Mucosa of descending colon (tissue), 3 donors: ENCODE measurements at regions not wholly inside any gene's neighbourhood (a gene's known extent, or its start where the extent isn't known, plus 50 kb on each side); places are given as distances from the start of the nearest gene placed in this dataset.

ENCODE experiments used
- ATAC-seq: fragments of 200-7000 bp; cut with Tn5 transposase; one replicate; pipeline ENCODE4 v1.9.1; 2020; ENCODE audit warnings: mild to moderate bottlenecking, moderate library complexity
- DNase-seq, 3 donors: peaks; one replicate each; pipeline ENCODE4 v3.0.0-alpha.2; 2020
- H3K36me3 ChIP-seq: fragments of 200-600 bp; one replicate; pipeline ENCODE4 v1.8.0; 2021; ENCODE audit warnings: low read depth, mild to moderate bottlenecking
- H3K4me1 ChIP-seq: fragments of 200-600 bp; one replicate; pipeline ENCODE4 v1.8.0; 2021; ENCODE audit warnings: low read depth, mild to moderate bottlenecking
- H3K4me3 ChIP-seq: fragments of 200-600 bp; one replicate; pipeline ENCODE4 v1.8.0; 2021; ENCODE audit warnings: mild to moderate bottlenecking
- H3K9me3 ChIP-seq: fragments of 200-600 bp; one replicate; pipeline ENCODE4 v1.8.0; 2021; ENCODE audit warnings: mild to moderate bottlenecking
- intact Hi-C, 2 donors: fragments of 100-400 bp; cut with DNase I in 1 of 2; cut with micrococcal nuclease in 1 of 2; formaldehyde crosslinking; loops; one replicate each; pipeline versions ENCODE4 v1.11.0 to v1.11.1; 2022; cut with DNase I, micrococcal nuclease
- TF ChIP-seq, protein P1 (sequence below): fragments of 200-600 bp; IDR thresholded peaks from one replicate; pipeline ENCODE4 v1.8.0; 2022; ENCODE audit warnings: antibody characterized with exemption, mild to moderate bottlenecking
- donor health status: DM: no; HTN: no; CAD: no; lungs with moderate emphysema.
- donor health status: DM: no; HTN: no; CAD: no.
- donor health status: DM: no; HTN: yes; CAD: no.

DNA sequence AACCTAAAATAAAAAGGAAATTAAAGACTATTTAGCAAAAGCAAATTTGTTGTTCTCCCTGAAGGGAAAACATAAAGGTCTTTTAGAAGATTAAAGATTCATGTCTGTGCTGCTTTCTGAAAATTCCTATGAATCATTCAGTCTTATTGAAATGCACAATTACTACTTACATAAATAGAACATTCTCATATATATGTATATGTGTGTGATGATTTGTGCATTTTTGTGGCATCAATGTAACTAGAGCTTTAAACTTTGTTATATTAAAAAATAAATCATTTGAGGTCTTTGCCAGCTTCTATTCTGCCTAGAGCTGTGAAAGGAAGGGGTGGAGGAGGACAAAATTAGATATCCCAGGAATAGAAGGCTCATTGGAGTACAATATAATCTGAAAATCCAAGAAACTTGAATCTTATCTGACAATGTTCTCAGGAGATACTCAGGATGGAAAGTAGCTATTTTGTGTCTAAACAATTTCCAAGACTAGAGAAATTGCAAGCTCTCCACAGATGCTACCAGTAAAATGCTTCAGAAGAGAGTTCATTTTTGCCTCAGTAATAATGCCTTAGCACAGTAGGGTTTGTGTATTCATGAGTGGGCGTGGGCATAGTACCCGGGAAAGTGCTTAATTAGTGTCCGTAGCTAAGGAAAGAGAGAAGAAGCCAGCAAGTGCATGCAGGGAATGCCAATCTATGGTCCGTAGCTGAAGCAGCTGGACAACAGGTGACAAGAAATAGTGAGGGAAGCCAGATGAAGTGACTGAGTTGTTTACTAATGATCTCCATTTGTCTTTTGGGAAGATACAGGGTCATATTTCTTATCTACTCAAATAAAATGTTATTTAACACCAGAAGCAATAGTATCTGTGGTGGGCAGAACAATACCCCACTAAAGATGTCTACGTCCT lies 395.5 kb upstream of the NBEA start:
- H3K9me3 ChIP-seq, result no peaks in the 10 kb centered on the region
- ATAC-seq (no peak), DNase-seq (no peak)
- no peaks in the 10 kb centered on the region for H3K4me1 ChIP-seq
- no peaks in the 10 kb centered on the region for H3K36me3 ChIP-seq
- TF ChIP-seq, protein P1, sequence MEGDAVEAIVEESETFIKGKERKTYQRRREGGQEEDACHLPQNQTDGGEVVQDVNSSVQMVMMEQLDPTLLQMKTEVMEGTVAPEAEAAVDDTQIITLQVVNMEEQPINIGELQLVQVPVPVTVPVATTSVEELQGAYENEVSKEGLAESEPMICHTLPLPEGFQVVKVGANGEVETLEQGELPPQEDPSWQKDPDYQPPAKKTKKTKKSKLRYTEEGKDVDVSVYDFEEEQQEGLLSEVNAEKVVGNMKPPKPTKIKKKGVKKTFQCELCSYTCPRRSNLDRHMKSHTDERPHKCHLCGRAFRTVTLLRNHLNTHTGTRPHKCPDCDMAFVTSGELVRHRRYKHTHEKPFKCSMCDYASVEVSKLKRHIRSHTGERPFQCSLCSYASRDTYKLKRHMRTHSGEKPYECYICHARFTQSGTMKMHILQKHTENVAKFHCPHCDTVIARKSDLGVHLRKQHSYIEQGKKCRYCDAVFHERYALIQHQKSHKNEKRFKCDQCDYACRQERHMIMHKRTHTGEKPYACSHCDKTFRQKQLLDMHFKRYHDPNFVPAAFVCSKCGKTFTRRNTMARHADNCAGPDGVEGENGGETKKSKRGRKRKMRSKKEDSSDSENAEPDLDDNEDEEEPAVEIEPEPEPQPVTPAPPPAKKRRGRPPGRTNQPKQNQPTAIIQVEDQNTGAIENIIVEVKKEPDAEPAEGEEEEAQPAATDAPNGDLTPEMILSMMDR, result no peak
- intact Hi-C loops, result no loop called here
- no peak overlapping the region for H3K4me3 ChIP-seq

DNA sequence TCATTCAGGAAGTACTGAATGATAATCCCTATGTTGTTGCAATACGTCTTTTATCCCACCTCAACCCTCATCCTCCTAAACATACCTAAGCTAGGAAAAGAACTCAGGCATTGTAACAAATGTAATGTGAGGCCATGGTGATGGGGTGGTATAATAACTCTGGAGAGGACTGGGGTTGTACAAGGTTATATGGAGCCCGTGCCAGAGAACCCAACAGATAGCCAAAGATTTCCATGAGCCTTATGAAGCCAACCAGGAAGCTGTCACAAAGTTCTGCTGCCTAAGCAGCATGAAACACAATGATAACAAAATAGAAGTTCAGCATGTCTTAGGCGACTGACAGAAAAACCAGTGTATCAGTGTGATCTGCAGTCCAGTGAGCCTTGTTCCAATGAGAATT lies 394.1 kb upstream of the NBEA start:
- Histone ChIP-seq H3K9me3 (no peaks in the 10 kb centered on the region), H3K4me3 (no peak overlapping the region), H3K36me3 (no peaks in the 10 kb centered on the region), H3K4me1 (no peaks in the 10 kb centered on the region)
- intact Hi-C loops, result no loop called here
- TF ChIP-seq, protein P1, result no peak
- ATAC-seq (no peak), DNase-seq (no peak)

DNA sequence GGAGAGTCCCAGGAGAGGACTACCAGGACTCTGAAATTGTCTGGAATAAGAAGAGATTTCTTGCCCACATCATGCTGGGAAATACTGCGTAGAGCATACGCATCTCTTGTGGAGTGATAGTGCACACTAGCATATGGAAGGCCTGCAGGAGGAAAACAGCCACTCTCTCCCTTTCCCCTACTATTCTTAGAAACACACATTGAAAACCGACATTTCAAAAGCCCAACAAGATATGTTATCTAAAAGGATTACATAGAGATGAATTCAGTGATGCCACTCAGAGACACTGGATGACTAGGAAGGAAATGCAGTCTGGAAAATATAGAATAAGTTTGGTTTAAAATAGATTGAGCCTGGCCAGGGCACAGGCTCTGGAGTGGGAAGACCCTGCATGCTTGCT lies 388.7 kb upstream of the NBEA start:
- H3K9me3 ChIP-seq, result no peaks in the 10 kb centered on the region
- H3K4me1 ChIP-seq, result no peaks in the 10 kb centered on the region
- TF ChIP-seq, protein P1, result no peak
- ATAC-seq, result no peak
- no peak overlapping the region for H3K4me3 ChIP-seq
- intact Hi-C loops, result no loop called here
- DNase-seq, result no peak
- H3K36me3 ChIP-seq, result no peaks in the 10 kb centered on the region

DNA sequence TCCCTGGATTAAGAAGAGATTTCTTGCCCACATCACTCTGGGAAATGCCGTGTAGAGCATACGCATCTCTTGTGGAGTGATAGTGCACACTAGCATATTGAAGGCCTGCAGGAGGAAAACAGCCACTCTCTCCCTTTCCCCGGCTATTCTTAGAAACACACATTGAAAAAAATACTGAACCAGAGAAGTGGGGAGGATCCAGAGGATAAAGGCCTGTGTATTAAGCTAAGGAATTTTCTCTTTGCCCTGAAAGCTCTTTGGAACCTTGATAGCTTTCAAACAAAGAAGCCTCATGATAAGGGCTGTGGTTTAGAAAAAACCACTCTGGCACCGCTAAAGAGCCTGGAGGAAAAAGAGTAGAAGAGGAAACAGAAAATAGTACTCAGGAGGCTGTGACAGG lies 386.1 kb upstream of the NBEA start:
- ATAC-seq, result no peak
- TF ChIP-seq, protein P1, result no peak
- intact Hi-C loops, result no loop called here
- Histone ChIP-seq H3K9me3 (no peaks in the 10 kb centered on the region), H3K4me1 (no peaks in the 10 kb centered on the region), H3K4me3 (no peak overlapping the region), H3K36me3 (no peaks in the 10 kb centered on the region)
- no peak for DNase-seq

DNA sequence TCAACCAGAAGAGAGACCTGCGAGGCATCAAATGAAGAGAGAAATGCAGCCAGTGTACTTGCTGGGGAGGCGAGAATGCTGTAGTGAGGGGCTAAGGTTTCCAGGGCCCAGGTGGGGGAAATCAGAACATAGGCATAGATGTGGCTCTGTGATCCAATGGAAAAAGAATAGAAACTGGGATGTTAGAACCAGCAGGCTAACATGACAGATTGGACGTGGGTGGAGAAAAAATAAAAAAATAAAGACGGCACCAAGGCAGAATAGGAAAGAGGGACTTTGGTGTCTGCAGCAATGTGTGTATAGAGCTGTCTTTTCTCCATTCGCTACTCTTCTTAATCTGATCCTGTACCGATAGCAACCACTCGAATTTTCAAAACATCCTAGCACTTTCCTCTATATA lies 381.0 kb upstream of the NBEA start:
- TF ChIP-seq, protein P1, result no peak
- ATAC-seq, result no peak
- H3K4me3 ChIP-seq, result no peak overlapping the region
- H3K4me1 ChIP-seq, result no peaks in the 10 kb centered on the region
- DNase-seq, result no peak
- intact Hi-C loops, result no loop called here
- no peaks in the 10 kb centered on the region for H3K36me3 ChIP-seq
- H3K9me3 ChIP-seq, result no peaks in the 10 kb centered on the region
